Epithelial cell of proximal tubule (primary cell): ENCODE measurements at regions not wholly inside any gene's neighbourhood (a gene's known extent, or its start where the extent isn't known, plus 50 kb on each side); places are given as distances from the start of the nearest gene placed in this dataset.
"Not testable (repeated sequence)": the region's sequence is repeated elsewhere in the genome, so short reads cannot be mapped to it uniquely, and the experiment has no call there.

ENCODE experiments used
- DNase-seq: peaks from one replicate; pipeline ENCODE4 v3.0.0-alpha.2; 2011; ENCODE audit warnings: low read depth
- H3K4me3 ChIP-seq: 2 replicates; pipeline ENCODE4 v1.5.1; 2011; ENCODE audit warnings: low read depth, mild to moderate bottlenecking, low read length
- CTCF ChIP-seq: conservative IDR thresholded peaks from 2 replicates; pipeline ENCODE4 v1.5.1; 2012; ENCODE audit warnings: low read depth, mild to moderate bottlenecking, low read length

- H3K4me3 ChIP-seq, result no peak overlapping the region
- TF ChIP-seq CTCF, result no peak
- DNase-seq, result no peak
Measured at GRCh38 chr4:72888331-72888730, 181.2 kb downstream of the COX18 start.

GRCh38 chr4:72887152-72887551 is 182.4 kb downstream of the COX18 start:
- TF ChIP-seq CTCF, result no peak
- H3K4me3 ChIP-seq, result no peak overlapping the region
- no peak for DNase-seq

- DNase-seq, result no peak
- H3K4me3 ChIP-seq, result no peak overlapping the region
- TF ChIP-seq CTCF, result peak; percentile 36
Measured at GRCh38 chr4:72886602-72887001, 182.9 kb downstream of the COX18 start.

GRCh38 chr4:72884225-72884624 is 185.3 kb downstream of the COX18 start:
- H3K4me3 ChIP-seq, DNase-seq: not testable (repeated sequence)

GRCh38 chr4:72876946-72877345 is 192.6 kb downstream of the COX18 start:
- no peak for DNase-seq
- H3K4me3 ChIP-seq, result no peak overlapping the region
- TF ChIP-seq CTCF, result no peak

- TF ChIP-seq CTCF, result no peak
- no peak for DNase-seq
Measured at GRCh38 chr4:72875545-72875944, 194.0 kb downstream of the COX18 start.

GRCh38 chr4:72875138-72875537 is 194.4 kb downstream of the COX18 start:
- no peak for TF ChIP-seq CTCF
- H3K4me3 ChIP-seq, result no peak overlapping the region
- DNase-seq, result no peak

More at GRCh38 chr4:72875545-72875944, 194.0 kb downstream of the COX18 start:
- H3K4me3 ChIP-seq, result no peak overlapping the region

GRCh38 chr4:72864898-72865297 is 204.6 kb downstream of the COX18 start:
- H3K4me3 ChIP-seq, result no peak overlapping the region
- no peak for DNase-seq
- TF ChIP-seq CTCF, result no peak

GRCh38 chr4:72864277-72864676 is 205.2 kb downstream of the COX18 start:
- not testable (repeated sequence) for H3K4me3 ChIP-seq, DNase-seq
